ENCODE measurements at regions not wholly inside any gene's neighbourhood (a gene's known extent, or its start where the extent isn't known, plus 50 kb on each side); places are given as distances from the start of the nearest gene placed in this dataset.
A peak's percentile ranks its signal among the peaks of the same experiment; 100 is the strongest.
"Not testable (repeated sequence)": the region's sequence is repeated elsewhere in the genome, so short reads cannot be mapped to it uniquely, and the experiment has no call there.

DNA sequence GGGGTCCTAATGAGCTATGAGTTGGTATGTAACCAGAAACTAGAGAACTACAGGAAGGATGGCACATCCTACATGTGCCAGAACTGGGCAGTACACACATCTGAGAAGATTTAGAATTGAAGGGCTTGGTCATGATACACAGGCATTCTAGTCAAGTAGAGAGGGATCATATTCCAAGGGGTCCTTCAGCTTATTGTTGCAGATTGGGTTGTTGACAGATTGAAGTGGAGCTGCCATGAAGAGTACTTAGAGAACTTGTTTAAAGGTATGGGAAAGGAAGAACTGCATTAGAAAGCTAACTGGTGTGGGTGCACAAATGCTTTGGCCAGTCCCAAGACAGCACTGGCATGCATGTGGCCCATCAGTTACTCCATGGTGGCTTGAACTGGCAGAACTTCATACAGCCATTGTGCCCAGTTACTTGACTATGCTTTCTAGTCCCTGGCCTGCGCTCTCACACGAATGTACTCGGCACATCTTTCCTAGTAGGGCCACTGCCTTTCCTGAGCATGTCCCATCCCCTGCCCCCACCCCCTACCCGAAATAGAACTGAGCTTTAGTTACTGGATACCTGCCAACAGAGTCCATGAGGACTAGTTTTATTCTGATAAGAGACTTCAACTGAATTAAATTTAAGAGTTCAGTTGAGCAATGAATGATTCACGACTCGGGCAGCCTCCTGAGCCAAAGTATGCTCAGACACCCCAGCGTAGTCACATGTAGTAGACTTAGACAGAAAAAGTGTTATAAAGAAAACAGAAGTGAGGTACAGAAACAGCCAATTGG lies 64.0 kb downstream of the CCNG2 start:
- DNase-seq, result no peak

DNA sequence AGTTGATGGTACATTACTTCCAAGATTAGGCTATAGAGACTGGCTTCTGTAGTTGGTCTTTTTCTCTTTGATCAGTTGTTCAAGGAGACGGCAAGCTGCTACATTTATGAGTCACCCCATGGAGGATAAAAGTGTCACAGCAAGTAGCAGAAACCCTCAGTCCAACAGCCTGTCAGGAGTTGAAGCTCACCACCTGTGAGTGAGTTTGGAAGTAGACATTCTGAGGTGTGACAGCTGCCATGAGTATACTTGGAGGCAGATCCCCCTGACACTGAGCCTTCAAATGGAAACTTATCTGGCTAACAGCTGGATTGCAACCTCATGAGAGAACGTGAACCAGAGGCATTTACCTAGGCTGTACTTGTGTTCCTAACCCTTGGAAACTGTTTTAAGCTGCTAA lies 68.0 kb downstream of the CCNG2 start:
- peak; percentile 19 for DNase-seq

DNA sequence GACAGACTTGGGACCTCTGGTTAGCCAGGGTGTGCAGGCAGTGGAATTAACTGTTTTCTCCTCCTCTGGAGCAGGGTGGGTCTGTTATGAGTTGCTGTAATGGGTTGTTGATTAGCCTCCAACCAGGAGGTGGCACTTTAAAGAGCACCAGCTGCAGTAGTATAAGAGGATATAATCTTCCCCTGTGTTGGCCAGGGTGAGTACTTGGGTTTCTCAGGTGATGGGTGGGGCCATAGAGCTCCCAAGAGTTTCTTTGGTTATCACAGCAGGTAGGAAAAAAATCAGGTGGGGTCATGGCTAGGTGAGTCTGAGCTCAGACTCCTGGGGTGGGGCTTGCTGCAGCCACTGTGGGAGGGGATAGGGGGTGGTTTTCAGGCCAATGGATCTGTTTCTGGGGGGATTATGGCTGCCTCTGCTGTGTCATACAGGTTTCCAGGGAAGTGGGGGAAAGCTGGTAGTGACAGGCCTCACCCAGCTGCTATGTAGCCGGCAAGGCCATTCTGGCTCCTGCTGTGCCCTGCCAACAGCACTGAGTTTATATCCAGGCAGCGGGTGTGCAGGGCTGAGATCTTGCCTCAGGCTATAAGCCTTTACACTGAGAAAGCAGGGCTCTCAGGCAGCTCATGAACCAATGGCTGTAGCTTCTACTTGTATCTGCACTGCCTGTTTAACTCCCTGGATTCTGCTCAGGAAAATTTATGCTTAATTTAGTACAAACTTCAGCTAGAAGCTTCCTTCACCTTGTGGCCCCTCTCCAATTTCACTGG lies 70.1 kb downstream of the CCNG2 start:
- DNase-seq, result no peak

DNA sequence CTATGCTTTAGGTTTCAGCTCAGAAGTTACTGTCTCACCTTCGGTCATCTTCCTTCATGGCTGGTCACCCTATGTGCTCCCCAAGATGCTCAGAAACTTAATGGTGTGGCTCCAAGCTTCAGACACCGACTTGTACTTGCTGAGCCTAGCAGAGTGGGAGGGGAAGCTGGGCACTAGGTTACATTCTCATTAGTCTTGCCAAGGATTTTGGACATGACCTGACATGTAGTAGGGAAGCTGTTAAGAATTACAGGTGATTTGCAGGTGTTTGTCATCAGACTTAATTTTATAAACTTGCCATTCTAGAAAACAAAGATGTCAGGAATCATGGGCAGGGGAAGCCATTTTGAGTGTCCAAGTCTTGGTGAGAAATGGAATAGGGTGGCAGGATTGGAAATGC lies 72.4 kb downstream of the CCNG2 start:
- no peak for DNase-seq

DNA sequence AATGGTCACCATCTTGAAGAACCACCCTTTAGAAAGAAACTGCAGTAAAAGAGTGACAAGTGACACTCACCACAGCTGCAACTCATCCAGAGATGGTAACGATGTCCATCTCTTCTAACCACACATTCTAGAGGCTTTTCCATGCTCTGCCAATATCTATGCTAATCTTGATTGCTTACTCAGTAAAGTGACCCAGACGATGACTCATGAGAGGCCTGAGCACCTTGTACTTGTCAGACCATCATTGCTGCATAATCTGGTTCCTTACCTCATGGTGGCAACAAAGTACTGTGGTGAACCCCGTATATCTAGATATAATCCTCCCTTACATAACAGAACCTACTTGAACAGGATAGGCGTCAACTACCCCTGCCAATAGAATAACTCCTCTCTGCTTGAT lies 75.6 kb downstream of the CCNG2 start:
- DNase-seq, result no peak

DNA sequence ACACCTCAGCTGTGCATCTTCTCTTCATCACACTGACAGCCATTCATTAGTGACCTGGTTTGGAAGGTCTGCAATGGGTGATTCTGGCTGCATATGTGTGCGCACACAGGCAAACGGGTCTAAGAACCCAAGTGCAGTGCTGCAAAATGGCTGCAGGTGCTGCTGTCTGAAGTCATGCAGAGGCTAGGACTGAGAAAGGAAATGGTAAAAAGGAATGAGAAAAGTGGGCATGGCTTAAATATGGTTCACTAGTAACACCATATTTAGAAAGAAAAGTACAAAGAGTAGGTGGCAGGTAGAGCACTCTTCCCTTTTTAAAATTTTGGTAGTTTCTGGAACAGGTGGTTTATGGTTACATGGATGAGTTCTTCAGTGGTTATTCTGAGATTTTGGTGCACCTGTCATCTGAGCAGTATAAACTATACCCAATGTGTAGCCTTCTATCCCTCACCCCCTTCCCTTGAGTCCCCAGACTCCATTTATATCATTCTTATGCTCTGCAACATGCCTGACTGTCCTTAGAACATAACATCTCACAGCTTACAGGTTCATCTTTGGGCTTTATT lies 78.4 kb downstream of the CCNG2 start:
- DNase-seq, result no peak

DNA sequence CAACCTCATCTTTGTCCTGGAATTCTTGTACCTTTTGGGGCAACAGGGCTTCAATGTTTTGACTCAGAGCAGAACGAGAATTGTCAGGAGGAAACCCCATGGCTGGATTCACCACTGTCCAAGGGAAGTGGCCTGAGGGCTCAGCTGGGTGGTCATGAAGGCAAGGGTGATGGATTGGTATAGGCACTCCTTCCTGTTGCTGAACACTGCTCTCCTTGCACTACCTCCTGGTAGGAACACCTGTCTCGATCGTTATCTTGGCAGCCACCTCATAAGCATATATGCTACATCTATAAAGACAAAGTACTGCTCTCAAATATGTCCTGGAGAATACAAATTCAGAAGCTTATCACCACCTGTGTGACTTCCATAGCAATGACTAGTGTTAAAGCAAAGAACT lies 79.8 kb downstream of the CCNG2 start:
- no peak for DNase-seq

DNA sequence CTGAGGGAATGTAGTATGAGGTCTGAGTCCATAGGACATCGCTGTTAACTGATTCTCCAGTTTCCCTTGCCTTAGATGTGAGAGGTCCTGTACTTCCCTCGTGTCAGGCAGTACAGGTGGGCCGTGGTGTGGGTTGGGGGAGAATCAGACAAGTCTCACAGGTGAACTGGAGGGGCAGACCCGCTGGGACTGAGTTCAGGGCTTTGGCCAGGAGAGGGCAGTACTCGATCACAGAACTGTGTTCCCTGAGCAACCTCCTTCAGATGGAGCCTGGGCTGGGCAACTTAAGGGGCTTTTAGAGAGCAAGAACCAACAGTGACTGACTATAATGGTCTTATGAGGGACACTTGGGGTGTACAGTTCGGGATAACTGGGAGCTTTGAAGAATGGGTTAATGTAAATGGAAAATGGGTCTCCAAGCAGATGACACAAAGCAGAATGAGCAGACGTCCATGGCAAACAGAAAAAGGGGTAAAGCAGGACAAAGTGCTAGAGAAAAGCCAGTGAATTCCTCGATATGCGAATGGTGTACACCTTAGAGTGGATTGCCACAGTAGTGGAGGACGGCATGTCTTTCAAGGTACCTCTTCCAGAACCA lies 83.6 kb downstream of the CCNG2 start:
- DNase-seq, result peak; percentile 10

DNA sequence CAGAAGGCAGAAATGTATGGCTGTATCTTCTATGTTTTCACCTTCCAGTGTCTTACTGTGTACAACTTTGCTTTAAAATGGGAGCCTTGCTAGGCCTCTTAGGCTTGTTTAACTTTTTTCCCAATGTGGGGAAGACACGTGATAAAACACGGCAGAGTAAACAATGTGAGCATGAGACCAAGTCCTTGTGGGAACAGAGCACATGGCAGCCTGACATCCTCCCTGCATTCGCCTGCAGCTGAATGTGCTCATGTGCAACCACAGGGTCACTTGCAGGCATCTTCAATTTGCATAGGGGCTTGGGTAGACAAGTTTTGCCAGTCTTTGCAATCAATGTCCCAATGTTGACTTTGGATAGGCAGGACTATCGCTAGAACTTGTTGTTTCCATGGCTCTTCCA lies 91.8 kb downstream of the CCNG2 start:
- no peak for DNase-seq

DNA sequence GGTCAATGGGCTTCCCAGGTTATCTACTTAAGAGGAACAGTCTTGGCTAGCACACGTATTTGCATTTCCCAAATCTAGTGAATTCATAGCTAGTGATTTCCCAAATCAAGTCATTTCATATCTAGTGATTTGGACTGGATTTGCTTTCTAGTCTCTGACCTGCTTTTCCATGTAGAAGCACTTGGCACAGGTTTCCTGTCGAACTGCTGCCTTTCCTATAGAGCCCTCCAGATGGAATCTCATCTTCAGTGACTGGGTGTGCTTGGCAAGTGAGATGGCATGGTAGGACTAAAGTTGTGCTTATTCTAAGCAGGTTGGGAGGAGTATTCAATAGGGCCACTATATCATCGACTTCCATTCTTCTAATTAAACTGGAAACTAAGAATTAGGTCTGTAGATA lies 94.7 kb downstream of the CCNG2 start:
- no peak for DNase-seq

DNA sequence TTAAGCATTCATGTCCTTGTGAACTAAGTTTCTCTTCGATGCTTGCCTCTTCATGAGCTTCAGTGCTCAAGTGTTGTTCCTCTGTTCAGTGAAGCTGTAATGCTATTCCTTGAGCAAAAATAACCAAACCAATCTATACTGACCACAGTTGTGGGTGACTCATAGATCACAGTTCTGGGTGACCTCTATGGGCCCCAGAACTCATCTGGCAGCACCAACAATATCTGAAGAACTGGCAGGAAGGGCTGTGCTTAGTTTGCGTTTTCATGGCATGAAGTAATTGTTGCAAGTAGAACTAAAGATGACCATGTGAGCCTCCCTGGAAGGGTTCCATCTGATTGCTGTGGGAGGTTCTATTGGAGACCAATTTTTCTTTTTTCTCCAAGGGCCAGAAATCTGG lies 106.2 kb downstream of the CCNG2 start:
- DNase-seq, result no peak

DNA sequence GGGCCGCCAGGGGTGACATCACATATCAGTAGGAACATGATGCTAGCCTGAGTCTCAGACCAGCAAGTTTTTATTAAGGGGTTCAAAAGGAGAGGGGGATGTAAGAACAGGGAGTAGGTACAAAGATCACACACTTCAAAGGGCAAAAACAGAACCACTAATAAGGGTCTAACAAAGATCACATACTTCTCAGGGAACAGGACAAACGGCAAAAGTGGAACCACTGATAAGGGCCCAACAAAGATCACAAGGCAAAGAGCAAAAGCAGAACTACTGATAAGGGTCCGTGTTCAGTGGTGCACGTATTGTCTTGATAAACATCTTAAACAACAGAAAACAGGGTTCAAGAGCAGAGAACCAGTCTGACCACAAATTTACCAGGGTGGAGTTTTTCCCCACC lies 107.0 kb downstream of the CCNG2 start:
- not testable (repeated sequence) for DNase-seq

DNA sequence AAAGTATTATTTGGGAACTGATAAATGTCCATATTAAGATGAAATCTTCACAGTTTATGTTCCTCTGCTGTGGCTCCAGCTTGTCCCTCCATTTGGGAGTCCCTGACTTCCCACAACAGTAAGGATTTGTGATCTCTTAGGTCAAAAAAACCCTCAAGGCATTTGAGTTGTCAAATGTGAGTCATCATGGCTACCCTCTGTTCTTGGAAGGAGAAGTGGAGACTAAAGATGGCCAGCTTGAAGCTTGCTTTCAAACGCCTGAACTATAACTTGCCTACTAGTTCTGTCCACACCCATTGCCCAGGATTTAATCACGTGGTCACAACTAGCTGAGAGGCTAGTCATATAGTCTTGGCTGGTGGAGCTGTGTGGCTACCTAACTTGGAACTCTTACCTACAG lies 107.8 kb downstream of the CCNG2 start:
- no peak for DNase-seq

DNA sequence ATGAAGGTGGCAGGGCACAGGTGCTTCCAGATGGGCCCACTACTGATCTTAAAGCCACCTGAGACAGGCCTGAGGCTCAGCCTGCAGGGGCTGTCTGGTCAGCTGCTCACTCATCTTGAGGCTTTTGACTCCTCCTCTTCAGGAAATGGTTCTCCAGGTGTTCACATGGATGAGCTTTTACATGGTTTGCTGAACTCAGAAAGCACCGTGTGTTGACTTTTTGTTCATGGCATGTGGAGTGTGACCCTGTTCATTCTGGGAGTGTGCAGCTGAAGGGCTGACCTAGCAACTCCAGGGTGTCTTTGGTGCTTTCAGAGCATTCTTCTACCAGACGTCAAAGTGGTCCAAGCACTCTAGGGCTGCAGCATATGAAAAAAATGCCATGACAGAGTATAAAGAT lies 111.1 kb downstream of the CCNG2 start:
- no peak for DNase-seq

DNA sequence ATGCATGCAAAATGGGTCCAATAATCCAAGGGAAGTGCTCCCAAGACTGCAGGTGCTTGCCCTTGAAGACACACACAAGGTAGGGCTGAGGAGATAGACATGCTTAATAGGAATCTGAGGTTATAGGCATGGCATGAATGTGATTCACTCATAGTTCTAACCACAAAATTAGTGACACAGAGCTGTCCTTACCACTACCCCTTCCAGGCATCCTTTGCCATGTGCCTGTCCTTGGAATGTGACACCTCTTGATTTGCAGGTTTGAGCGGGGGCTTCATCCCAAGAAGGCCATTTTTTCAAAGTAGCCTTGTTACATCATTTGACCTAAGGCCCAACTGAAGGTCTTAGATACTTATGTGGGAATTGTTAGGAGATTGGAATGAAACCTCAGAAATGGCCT lies 112.5 kb downstream of the CCNG2 start:
- DNase-seq, result no peak

DNA sequence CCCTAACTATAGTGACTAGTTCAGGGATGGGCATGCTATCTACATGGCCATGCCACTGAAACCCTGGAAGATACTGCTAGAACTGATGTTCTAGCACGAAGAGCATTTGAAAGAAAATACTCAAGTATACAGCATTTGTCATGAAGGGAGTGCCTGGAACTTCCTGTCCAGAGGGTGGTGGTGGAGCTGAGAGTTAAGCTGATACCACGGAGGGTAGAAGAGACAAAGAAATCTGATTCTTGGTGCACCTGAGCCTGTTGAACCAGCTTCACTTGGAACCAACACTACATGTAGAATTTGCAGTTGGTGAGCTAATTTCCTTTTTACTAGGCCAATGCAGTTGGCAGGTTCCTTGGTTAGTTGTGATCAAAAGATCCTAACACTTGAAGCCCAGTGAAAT lies 116.4 kb downstream of the CCNG2 start:
- DNase-seq, result no peak

DNA sequence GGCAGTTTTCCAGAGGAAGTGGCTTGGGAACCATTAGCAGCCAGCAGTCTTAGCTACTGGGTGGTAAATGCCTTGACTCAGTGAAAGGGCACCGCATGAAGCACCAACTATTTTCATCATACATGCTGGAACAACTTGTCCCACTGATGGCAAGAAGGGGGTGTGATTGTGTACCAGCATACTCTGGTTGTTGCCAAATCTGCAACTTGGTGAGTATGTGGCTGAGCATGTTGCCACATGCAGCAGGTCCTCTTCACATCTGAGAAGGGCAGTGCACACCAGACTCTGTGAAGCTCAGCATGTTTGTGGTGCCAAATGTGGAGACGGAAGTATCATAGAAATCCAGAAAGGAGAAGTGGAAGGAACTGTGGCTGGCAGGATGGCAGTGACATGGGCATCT lies 122.1 kb downstream of the CCNG2 start:
- not testable (repeated sequence) for DNase-seq

DNA sequence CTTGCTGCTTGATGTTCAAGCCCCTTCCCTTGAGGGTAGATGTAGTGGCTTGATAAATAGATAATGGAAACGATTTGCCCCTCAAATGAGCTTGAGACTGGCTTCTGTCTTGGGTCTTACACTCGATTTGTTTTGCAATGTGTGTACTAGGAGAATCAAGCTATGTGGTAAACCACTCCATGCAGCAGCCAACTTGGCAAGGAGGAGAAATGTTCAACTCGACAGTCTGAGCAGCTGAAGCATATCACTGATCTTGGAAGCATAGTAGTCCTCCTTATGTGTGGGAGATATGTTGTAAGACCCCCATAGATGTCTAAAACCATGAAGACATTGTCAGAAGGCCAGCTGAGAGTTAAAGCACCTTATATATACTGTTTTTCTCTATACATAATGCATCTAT lies 125.3 kb downstream of the CCNG2 start:
- DNase-seq, result no peak

DNA sequence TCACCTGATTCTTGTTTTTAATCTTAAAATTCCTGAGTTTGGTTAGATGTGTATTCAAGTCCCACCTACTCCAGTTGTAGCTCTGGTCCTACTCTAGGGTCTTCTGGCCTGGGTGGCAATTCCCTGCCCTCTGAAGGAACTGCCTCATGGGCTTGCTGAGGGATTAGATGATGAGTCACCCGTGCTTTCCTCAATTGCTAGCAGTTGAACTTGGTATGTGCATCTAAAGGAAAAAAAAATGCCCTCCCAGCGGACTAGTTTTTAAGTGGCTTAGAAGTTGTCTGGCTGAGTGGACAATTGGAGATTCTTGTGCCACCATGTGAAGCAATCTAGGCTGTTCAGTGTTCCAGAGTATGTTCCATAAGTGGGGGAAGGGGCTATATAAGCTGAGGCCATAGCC lies 127.0 kb downstream of the CCNG2 start:
- no peak for DNase-seq

DNA sequence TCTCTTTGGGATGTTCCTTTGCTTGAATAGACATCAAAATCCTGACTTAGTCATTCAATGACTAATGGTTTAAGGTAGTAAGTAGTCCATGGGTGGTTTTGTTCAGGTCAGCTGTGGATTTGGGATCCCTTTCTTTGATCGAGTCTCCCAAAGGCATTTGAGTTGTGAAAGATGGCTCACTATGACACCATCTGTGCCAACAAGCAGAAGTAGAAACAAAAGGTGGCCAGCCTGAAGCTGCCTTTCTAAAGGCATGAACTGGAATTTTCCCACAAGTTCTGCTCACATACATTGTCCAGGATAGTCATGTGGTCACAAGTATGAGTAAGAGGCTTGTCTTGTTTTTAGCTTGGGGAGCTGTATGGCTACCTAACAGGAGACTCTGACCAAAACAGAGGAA lies 129.9 kb downstream of the CCNG2 start:
- DNase-seq, result no peak

DNA sequence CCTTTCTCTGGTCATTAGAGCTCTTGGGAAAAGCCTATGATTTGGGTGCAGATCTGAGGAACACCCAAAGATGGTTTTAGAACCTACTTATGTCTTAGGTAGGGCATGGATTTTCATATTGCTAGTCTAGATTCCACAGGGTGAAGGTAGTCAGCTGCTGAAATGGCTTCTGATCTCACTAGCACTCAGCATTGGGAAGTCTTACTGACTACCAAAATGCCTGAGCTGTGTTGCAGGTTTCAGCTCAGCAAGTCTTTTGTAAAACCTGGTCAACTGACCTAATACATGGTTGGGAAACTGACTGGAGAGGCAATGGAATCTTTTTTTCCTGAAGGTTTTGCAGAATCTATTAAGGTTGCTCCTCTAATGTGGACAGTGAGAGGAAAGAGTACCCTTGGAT lies 136.4 kb downstream of the CCNG2 start:
- no peak for DNase-seq

DNA sequence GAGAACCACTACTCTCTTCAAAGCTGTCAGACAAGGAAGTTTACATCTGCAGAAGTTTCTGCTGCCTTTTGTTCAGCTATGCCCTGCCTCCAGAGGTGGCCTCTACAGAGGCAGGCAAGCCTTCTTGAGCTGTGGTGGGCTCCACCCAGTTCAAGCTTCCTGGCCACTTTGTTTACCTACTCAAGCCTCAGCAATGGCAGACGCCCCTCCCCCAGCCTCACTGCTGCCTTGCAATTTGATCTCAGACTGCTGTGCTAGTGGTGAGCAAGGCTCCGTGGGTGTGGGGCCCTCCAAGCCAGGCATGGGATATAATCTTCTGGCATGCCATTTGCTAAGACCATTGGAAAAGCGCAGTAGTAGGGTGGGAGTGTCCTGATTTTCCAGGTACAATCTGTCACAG lies 144.0 kb downstream of the CCNG2 start:
- DNase-seq, result not testable (repeated sequence)

DNA sequence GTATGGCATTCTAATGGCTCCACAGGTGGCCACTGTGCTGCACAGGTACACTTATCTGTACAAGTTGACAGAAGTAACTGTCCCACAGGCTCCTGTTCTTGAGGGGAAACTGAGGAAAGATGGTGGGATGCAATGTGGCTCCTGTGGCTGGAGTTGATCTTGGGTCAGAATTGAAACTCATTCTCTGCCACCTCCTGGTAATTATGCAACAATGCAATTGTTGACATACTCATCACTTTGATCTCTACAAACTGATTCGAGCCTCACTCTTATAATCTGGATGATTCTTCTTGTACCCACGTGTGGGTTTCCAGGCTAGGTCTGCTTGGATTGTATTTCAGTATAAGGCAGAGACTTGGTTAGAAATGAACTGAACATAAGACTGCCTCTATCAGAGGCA lies 148.8 kb downstream of the CCNG2 start:
- no peak for DNase-seq

DNA sequence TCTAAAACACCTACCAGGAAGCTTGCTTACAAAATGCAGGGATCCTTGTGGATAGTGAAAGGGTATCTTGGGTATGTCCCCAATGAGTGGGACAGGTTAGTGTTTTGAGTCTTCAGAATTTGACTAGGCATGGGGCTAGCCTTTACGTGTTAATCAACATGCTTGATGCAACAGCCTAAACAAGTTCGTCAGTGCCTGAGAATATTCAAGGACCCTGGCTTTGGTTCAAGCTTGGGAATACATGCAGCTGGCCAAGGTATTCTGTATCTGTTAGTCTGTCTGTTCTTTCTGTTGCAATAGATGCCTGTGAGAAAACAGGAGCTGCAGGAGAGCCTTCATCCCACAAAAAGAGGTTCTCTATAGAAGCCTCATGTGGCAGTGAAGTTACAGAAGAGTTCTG lies 149.5 kb downstream of the CCNG2 start:
- no peak for DNase-seq

Data from NCI-H2171 treated with DMSO at 0.1 percent for 48 hours (cell line).